Neural cell (in vitro differentiated cells): ENCODE measurements at regions not wholly inside any gene's neighbourhood (a gene's known extent, or its start where the extent isn't known, plus 50 kb on each side); places are given as distances from the start of the nearest gene placed in this dataset.

Source experiments
- H2AFZ ChIP-seq: fragments of 200-600, 300-800 bp; sonication (generic), shearing (Covaris generic); 2 replicates; pipeline ENCODE4 v1.6.0; 2014; ENCODE audit warnings: low read depth, mild to moderate bottlenecking, antibody characterized with exemption, low read length, moderate library complexity
- H3F3A ChIP-seq: fragments of 200-600 bp; shearing (Covaris generic); 2 replicates; pipeline ENCODE4 v1.6.1; 2016; ENCODE audit warnings: mild to moderate bottlenecking, moderate library complexity, mixed read lengths, antibody characterized with exemption, low read length; ENCODE audit not compliant: insufficient read depth, poor library complexity, severe bottlenecking
- H3K27ac ChIP-seq: fragments of 200-600, 300-800 bp; sonication (generic), shearing (Covaris generic); 2 replicates; pipeline ENCODE4 v1.5.1; 2014; ENCODE audit warnings: mild to moderate bottlenecking, low read length, moderate library complexity
- H3K27me3 ChIP-seq: fragments of 300-800, 200-600 bp; sonication (generic), shearing (Covaris generic); 2 replicates; pipeline ENCODE4 v1.6.0; 2014; ENCODE audit warnings: mild to moderate bottlenecking, low read depth, low read length, moderate library complexity; ENCODE audit not compliant: insufficient read depth
- H3K36me3 ChIP-seq: fragments of 300-800, 200-600 bp; sonication (generic), shearing (Covaris generic); 2 replicates; pipeline ENCODE4 v1.5.1; 2014; ENCODE audit warnings: mild to moderate bottlenecking, antibody characterized with exemption, low read length, moderate library complexity; ENCODE audit not compliant: insufficient read depth
- H3K4me2 ChIP-seq: fragments of 300-800, 200-600 bp; sonication (generic), shearing (Covaris generic); 2 replicates; pipeline ENCODE4 v1.6.0; 2014; ENCODE audit warnings: mild to moderate bottlenecking, low read length
- H3K4me3 ChIP-seq: fragments of 300-800, 200-600 bp; sonication (generic), shearing (Covaris generic); 2 replicates; pipeline ENCODE4 v1.5.1; 2014; ENCODE audit warnings: mild to moderate bottlenecking, low read length, moderate library complexity
- H3K79me2 ChIP-seq: fragments of 200-600 bp; shearing (Covaris generic); replicated peaks from 2 replicates; pipeline ENCODE4 v1.6.0; 2014; ENCODE audit warnings: mild to moderate bottlenecking, low read length, moderate library complexity; ENCODE audit not compliant: insufficient read depth
- H3K9ac ChIP-seq: fragments of 300-800, 200-600 bp; sonication (generic), shearing (Covaris generic); 2 replicates; pipeline ENCODE4 v1.6.1; 2016; ENCODE audit warnings: mild to moderate bottlenecking, low read length, mixed read lengths
- H3K9me2 ChIP-seq: fragments of 200-600 bp; shearing (Covaris generic); 2 replicates; pipeline ENCODE4 v1.6.1; 2016; ENCODE audit warnings: mild to moderate bottlenecking, low read length, mixed read lengths; ENCODE audit not compliant: insufficient read depth
- H3K9me3 ChIP-seq: fragments of 200-600, 300-800 bp; sonication (generic), shearing (Covaris generic); 2 replicates; pipeline ENCODE4 v1.6.1; 2016; ENCODE audit warnings: mild to moderate bottlenecking, mixed run types, low read length, moderate library complexity, mixed read lengths
- H4K20me1 ChIP-seq: fragments of 200-600 bp; shearing (Covaris generic); 2 replicates; pipeline ENCODE4 v1.6.1; 2016; ENCODE audit warnings: mild to moderate bottlenecking, mixed run types; ENCODE audit not compliant: insufficient read depth
- EP300 ChIP-seq: fragments of 450-650 bp; conservative IDR thresholded peaks from 2 replicates; pipeline ENCODE4 v1.6.1; 2014; ENCODE audit warnings: antibody characterized with exemption, mild to moderate bottlenecking, moderate library complexity; ENCODE audit not compliant: poor library complexity, severe bottlenecking
- EZH2 ChIP-seq: fragments of 200-600, 300-800 bp; shearing (Covaris generic), sonication (generic); IDR thresholded peaks from 2 replicates; pipeline ENCODE4 v1.6.1; 2014; ENCODE audit warnings: antibody characterized with exemption, low read length, borderline replicate concordance, mild to moderate bottlenecking; ENCODE audit not compliant: insufficient read depth, poor library complexity, severe bottlenecking
- MXI1 ChIP-seq: fragments of 450-650 bp; conservative IDR thresholded peaks from 2 replicates; pipeline ENCODE4 v1.6.1; 2014; ENCODE audit warnings: antibody characterized with exemption, mild to moderate bottlenecking; ENCODE audit not compliant: poor library complexity, severe bottlenecking
- POLR2AphosphoS5 ChIP-seq: IDR thresholded peaks from 2 replicates; pipeline ENCODE4 v1.6.1; 2012
- RAD21 ChIP-seq: fragments of 450-650 bp; conservative IDR thresholded peaks from 2 replicates; pipeline ENCODE4 v1.6.1; 2014; ENCODE audit warnings: antibody characterized with exemption, mild to moderate bottlenecking, moderate library complexity
- REST ChIP-seq: IDR thresholded peaks from 2 replicates; pipeline ENCODE4 v1.6.1; 2012; ENCODE audit warnings: borderline replicate concordance
- SMC3 ChIP-seq: fragments of 450-650 bp; conservative IDR thresholded peaks from 2 replicates; pipeline ENCODE4 v1.6.1; 2014; ENCODE audit warnings: antibody characterized with exemption, mild to moderate bottlenecking, moderate library complexity; ENCODE audit not compliant: poor library complexity
- TAF1 ChIP-seq: IDR thresholded peaks from 2 replicates; pipeline ENCODE4 v1.6.1; 2012; ENCODE audit warnings: low read depth
- TF ChIP-seq, protein P1 (sequence below): fragments of 450-650 bp; IDR thresholded peaks from 2 replicates; pipeline ENCODE4 v1.5.1; 2014; ENCODE audit warnings: antibody characterized with exemption, mild to moderate bottlenecking, moderate library complexity; ENCODE audit not compliant: poor library complexity, severe bottlenecking

DNA sequence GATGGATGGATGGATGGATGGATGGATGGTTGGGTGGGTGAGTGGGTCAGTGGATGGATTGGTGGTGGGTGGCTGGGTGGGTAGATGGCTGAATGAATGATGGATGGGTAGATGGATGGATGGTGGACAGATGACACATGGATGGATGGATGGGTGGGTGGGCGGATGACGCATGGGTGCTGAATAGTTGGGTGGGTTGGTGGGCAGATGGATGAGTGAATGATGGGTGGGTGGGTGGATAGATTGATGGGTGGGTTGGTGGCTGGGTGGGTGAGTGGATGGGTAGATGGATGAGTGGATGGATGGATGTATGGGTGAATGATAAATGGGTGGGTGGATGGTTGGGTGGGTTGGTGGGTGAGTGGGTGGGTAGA lies 69.9 kb upstream of the NKX1-1 start:
- Histone ChIP-seq H4K20me1 (no peaks in the 10 kb centered on the region), H3K9me3 (peaks cover 9% of the 10 kb centered on the region), H3K9me2 (no peaks in the 10 kb centered on the region), H3K4me2 (no peak overlapping the region), H2AFZ (no peak overlapping the region), H3K36me3 (no peaks in the 10 kb centered on the region), H3K4me3 (no peak overlapping the region), H3K79me2 (no peaks in the 10 kb centered on the region), H3F3A (no peaks in the 10 kb centered on the region), H3K27ac (no peak overlapping the region), H3K27me3 (no peaks in the 10 kb centered on the region), H3K9ac (no peak overlapping the region)
- TF ChIP-seq, protein P1, sequence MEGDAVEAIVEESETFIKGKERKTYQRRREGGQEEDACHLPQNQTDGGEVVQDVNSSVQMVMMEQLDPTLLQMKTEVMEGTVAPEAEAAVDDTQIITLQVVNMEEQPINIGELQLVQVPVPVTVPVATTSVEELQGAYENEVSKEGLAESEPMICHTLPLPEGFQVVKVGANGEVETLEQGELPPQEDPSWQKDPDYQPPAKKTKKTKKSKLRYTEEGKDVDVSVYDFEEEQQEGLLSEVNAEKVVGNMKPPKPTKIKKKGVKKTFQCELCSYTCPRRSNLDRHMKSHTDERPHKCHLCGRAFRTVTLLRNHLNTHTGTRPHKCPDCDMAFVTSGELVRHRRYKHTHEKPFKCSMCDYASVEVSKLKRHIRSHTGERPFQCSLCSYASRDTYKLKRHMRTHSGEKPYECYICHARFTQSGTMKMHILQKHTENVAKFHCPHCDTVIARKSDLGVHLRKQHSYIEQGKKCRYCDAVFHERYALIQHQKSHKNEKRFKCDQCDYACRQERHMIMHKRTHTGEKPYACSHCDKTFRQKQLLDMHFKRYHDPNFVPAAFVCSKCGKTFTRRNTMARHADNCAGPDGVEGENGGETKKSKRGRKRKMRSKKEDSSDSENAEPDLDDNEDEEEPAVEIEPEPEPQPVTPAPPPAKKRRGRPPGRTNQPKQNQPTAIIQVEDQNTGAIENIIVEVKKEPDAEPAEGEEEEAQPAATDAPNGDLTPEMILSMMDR = no peak
- TF ChIP-seq TAF1 = no peak
- TF ChIP-seq EP300 = no peak
- TF ChIP-seq MXI1 = no peak
- TF ChIP-seq SMC3 = no peak
- TF ChIP-seq RAD21 = no peak
- TF ChIP-seq POLR2AphosphoS5 = no peak
- TF ChIP-seq REST = no peak
- TF ChIP-seq EZH2 = no peak

DNA sequence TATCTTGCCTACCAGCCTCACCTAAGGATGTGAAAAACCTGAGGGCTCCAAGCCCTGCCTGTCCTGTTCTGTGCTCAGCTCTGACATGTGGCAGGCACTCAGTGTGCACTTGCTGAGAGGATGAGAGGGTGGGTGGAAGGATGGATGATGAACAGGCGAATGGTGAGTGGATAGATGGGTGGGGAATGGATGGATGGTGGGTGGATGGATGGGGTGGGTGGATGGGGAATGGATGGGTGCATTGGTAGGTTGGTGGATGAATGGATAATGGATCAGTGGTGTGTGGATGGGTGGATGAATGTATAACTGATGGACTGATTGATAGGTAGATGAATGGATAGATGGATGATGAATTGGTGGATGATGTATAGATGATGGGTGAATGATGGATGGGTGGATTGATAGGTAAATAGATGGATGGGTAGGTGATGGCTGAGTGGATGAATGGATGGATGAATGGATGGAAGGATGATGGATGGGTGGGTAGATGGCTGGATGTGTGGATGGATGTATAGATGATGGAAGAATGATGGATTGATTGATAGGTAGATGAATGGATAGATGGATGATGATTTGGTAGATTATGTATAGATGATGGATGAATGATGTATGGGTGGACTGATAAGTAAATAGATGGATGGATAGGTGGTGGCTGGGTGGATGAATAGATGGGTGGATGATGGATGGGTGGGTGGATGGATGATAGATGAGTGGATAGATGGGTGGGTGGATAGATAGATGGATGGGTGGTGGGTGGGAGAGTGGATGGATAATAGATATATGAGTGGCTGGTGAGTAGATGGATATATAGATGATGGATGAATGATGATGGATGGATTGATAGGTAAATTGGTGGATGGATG lies 69.3 kb upstream of the NKX1-1 start:
- Histone ChIP-seq H3K27ac (no peak overlapping the region), H3K9me2 (no peaks in the 10 kb centered on the region), H2AFZ (no peak overlapping the region), H4K20me1 (no peaks in the 10 kb centered on the region), H3K27me3 (no peaks in the 10 kb centered on the region), H3K4me3 (no peak overlapping the region), H3K36me3 (no peaks in the 10 kb centered on the region), H3K9me3 (peaks cover 5% of the 10 kb centered on the region), H3K9ac (no peak overlapping the region), H3F3A (no peaks in the 10 kb centered on the region), H3K79me2 (no peaks in the 10 kb centered on the region), H3K4me2 (no peak overlapping the region)
- no peak for TF ChIP-seq EZH2
- TF ChIP-seq POLR2AphosphoS5 = no peak
- TF ChIP-seq REST = no peak
- TF ChIP-seq TAF1 = no peak
- no peak for TF ChIP-seq SMC3
- TF ChIP-seq, protein P1 = no peak
- no peak for TF ChIP-seq RAD21
- no peak for TF ChIP-seq EP300
- TF ChIP-seq MXI1 = no peak
